Endothelial cell of umbilical vein (primary cell): ENCODE measurements at regions not wholly inside any gene's neighbourhood (a gene's known extent, or its start where the extent isn't known, plus 50 kb on each side); places are given as distances from the start of the nearest gene placed in this dataset.
A peak's percentile ranks its signal among the peaks of the same experiment; 100 is the strongest.

ENCODE experiments used
- BruUV-seq: library from RNA; stranded (reverse); fragments of 400-500 nt; replicated peaks from 2 replicates; lab custom pipeline; 2021; lab: Mats Ljungman, UMichigan
- CTCF ChIA-PET: fragments of 300-600, 350-600 bp; sonication (Branson Sonifier 250); formaldehyde crosslinking; loops from one replicate; lab custom pipeline; 2021; ENCODE audit warnings: antibody characterized with exemption, inconsistent platforms; lab: Charles Lee
- POLR2A ChIA-PET: fragments of 300-600, 350-600 bp; sonication (Branson Sonifier 250); formaldehyde crosslinking; loops from one replicate; lab custom pipeline; 2021; ENCODE audit warnings: antibody characterized with exemption, inconsistent platforms; lab: Charles Lee
- DNase-seq: peaks from one replicate; pipeline ENCODE4 v3.0.0-alpha.2; 2011; ENCODE audit warnings: low read depth, low spot score
- FAIRE-seq: peaks from 2 replicates; lab custom pipeline; 2011; peaks lifted over from hg19 to GRCh38; lab: Jason Lieb, UNC
- H2AFZ ChIP-seq: 2 replicates; pipeline ENCODE4 v1.6.0; 2012; ENCODE audit warnings: low read depth, low read length, control low read depth, inconsistent platforms
- H3K27ac ChIP-seq: 2 replicates; pipeline ENCODE4 v1.5.1; 2011; ENCODE audit warnings: low read depth, mild to moderate bottlenecking, control low read depth, low read length, moderate library complexity; ENCODE audit not compliant: insufficient read depth
- H3K27me3 ChIP-seq, 2 experiments: 2 replicates each; pipeline versions ENCODE4 v1.6.0 to v1.6.1; 2011; ENCODE audit warnings: low read length in 2 of 2, mixed read lengths in 1 of 2; ENCODE audit not compliant: control insufficient read depth in 2 of 2, insufficient read depth in 2 of 2
- H3K36me3 ChIP-seq, 2 experiments: 2 replicates in 1 of 2; 3 replicates in 1 of 2; pipeline ENCODE4 v1.5.1; 2011; ENCODE audit warnings: low read length in 2 of 2, mild to moderate bottlenecking in 1 of 2, moderate library complexity in 1 of 2; ENCODE audit not compliant: control insufficient read depth in 2 of 2, insufficient read depth in 2 of 2; ENCODE audit errors: extremely low read depth in 1 of 2
- H3K4me1 ChIP-seq: 3 replicates; pipeline ENCODE4 v1.5.1; 2011; ENCODE audit warnings: mild to moderate bottlenecking, low read length; ENCODE audit not compliant: control insufficient read depth, insufficient read depth; ENCODE audit errors: extremely low read depth
- H3K4me2 ChIP-seq: 2 replicates; pipeline ENCODE4 v1.6.1; 2011; ENCODE audit warnings: low read length, control low read depth, mixed read lengths; ENCODE audit not compliant: insufficient read depth
- H3K4me3 ChIP-seq, 3 experiments: fragments of 200-600 bp in 1 of 3; sonication (generic), shearing (Covaris generic) in 1 of 3; replicated peaks in 1 of 3; 2 replicates each; pipeline ENCODE4 v1.5.1; 2011 to 2016; ENCODE audit warnings: control low read depth in 3 of 3, low read length in 3 of 3, mild to moderate bottlenecking in 2 of 3, inconsistent platforms in 1 of 3, low read depth in 1 of 3, moderate library complexity in 1 of 3; ENCODE audit not compliant: insufficient read depth in 1 of 3
- H3K79me2 ChIP-seq: 2 replicates; pipeline ENCODE4 v1.6.0; 2012; ENCODE audit warnings: low read length, inconsistent platforms; ENCODE audit not compliant: control insufficient read depth, insufficient read depth
- H3K9ac ChIP-seq: replicated peaks from 2 replicates; pipeline ENCODE3; 2011; ENCODE audit warnings: low read length, control low read depth; ENCODE audit not compliant: insufficient read depth; ENCODE audit errors: extremely low read depth
- H3K9me1 ChIP-seq: replicated peaks from 3 replicates; pipeline ENCODE4 v1.6.0; 2011; ENCODE audit warnings: mild to moderate bottlenecking, low read length; ENCODE audit not compliant: control insufficient read depth, insufficient read depth; ENCODE audit errors: extremely low read depth
- H3K9me3 ChIP-seq: replicated peaks from 2 replicates; pipeline ENCODE4 v1.5.1; 2012; ENCODE audit warnings: low read length, inconsistent platforms; ENCODE audit not compliant: control insufficient read depth, insufficient read depth
- H4K20me1 ChIP-seq: replicated peaks from 2 replicates; pipeline ENCODE3; 2011; ENCODE audit warnings: mild to moderate bottlenecking, low read length; ENCODE audit not compliant: control insufficient read depth, insufficient read depth; ENCODE audit errors: extremely low read depth
- CTCF ChIP-seq, 2 donors: IDR thresholded peaks; 1 replicate in 1 of 2; 2 replicates in 1 of 2; pipeline ENCODE4 v1.5.1; 2011; ENCODE audit warnings: low read length in 2 of 2, mild to moderate bottlenecking in 2 of 2, moderate library complexity in 2 of 2, control low read depth in 1 of 2, inconsistent platforms in 1 of 2, low read depth in 1 of 2; ENCODE audit not compliant: insufficient read depth in 1 of 2; ENCODE audit errors: extremely low read depth in 1 of 2
- EZH2 ChIP-seq: IDR thresholded peaks from 2 replicates; pipeline ENCODE4 v1.6.1; 2012; ENCODE audit warnings: borderline replicate concordance, low read depth, mild to moderate bottlenecking, moderate library complexity, low read length, inconsistent platforms; ENCODE audit not compliant: severe bottlenecking
- FOS ChIP-seq: IDR thresholded peaks from 2 replicates; pipeline ENCODE4 v1.6.1; 2011; ENCODE audit warnings: mild to moderate bottlenecking, low read length, moderate library complexity, borderline replicate concordance; ENCODE audit not compliant: insufficient read depth
- GATA2 ChIP-seq: IDR thresholded peaks from 2 replicates; pipeline ENCODE4 v1.7.0; 2011; ENCODE audit warnings: low read depth, mild to moderate bottlenecking, moderate library complexity, mixed read lengths, low read length; ENCODE audit not compliant: insufficient read length, insufficient read depth
- JUN ChIP-seq: IDR thresholded peaks from 2 replicates; pipeline ENCODE4 v1.6.1; 2011; ENCODE audit warnings: borderline replicate concordance, low read depth; ENCODE audit not compliant: insufficient read length, insufficient read depth
- MAX ChIP-seq: IDR thresholded peaks from 2 replicates; pipeline ENCODE4 v1.6.1; 2011; ENCODE audit not compliant: insufficient read depth, insufficient read length
- MYC ChIP-seq: IDR thresholded peaks from one replicate; pipeline ENCODE4 v1.6.1; 2011; ENCODE audit warnings: mild to moderate bottlenecking, low read depth, low read length
- POLR2A ChIP-seq: IDR thresholded peaks from 2 replicates; pipeline ENCODE4 v1.6.1; 2012; ENCODE audit warnings: low read depth, mild to moderate bottlenecking, control low read depth, low read length
- POLR2AphosphoS5 ChIP-seq: IDR thresholded peaks from 2 replicates; pipeline ENCODE4 v1.6.1; 2012; ENCODE audit warnings: low read depth, mild to moderate bottlenecking, control low read depth, low read length, moderate library complexity; ENCODE audit not compliant: insufficient read depth
- dilution Hi-C: fragments of 300-500 bp; cut with MboI; formaldehyde crosslinking; loops from one replicate; pipeline ENCODE4 v1.15.0; 2019; ENCODE audit warnings: low sequenced_read_pairs; ENCODE audit not compliant: extremely low pct_ligation_motif_present
- intact Hi-C: fragments of 100-400 bp; cut with micrococcal nuclease; formaldehyde crosslinking; loops from one replicate; pipeline ENCODE4 v1.10.0; 2022

- TF ChIP-seq JUN: no peak
- TF ChIP-seq MAX: no peak
- TF ChIP-seq POLR2AphosphoS5: no peak
- Histone ChIP-seq H2AFZ (no peak overlapping the region), H3K4me2 (no peak overlapping the region), H4K20me1 (no peaks in the 10 kb centered on the region), H3K36me3 (no peaks in the 10 kb centered on the region), H3K27me3 (no peaks in the 10 kb centered on the region), H3K79me2 (no peaks in the 10 kb centered on the region), H3K9me3 (no peaks in the 10 kb centered on the region), H3K4me3 (no peak overlapping the region), H3K27ac (no peak overlapping the region), H3K4me1 (peaks cover 21% of the 10 kb centered on the region), H3K9me1 (no peaks in the 10 kb centered on the region), H3K9ac (no peak overlapping the region)
- no peak for FAIRE-seq
- no TSS peak for BruUV-seq
- DNase-seq: no peak
- ChIA-PET POLR2A (no interaction called here), CTCF (interaction anchor here (1.3 to 3.2 kb wide), 3 partner anchors 24 to 63 kb away, joined by 3 to 18 read pairs (median 3); no protein-coding TSS in a partner anchor)
- dilution Hi-C loops: no loop called here
- intact Hi-C loops: no loop called here
These were observed 104.1 kb upstream of the FAM20C start for GRCh38 chr7:88095-88926.

DNA sequence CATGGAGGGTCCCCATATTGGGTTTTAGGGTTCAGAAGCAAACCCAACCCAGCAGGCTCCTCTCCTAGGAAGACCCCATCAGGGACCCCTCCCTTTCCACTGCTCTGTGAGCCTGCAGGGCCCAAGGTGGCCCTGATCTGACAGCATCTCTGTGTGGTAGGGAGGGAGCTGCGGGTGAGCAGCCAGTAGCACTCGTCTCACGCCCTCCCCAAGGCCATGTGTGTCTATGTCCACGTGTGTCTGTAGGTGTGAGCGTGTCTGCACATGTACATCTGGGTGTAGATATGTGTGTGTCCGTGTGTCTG lies 103.5 kb upstream of the FAM20C start:
- Histone ChIP-seq H3K27ac (peak overlapping the region; percentile 0), H3K79me2 (no peaks in the 10 kb centered on the region), H4K20me1 (no peaks in the 10 kb centered on the region), H3K4me2 (no peak overlapping the region), H2AFZ (no peak overlapping the region), H3K4me1 (peaks cover 21% of the 10 kb centered on the region), H3K9me1 (no peaks in the 10 kb centered on the region), H3K9ac (no peak overlapping the region), H3K9me3 (no peaks in the 10 kb centered on the region), H3K4me3 (no peak overlapping the region), H3K27me3 (no peaks in the 10 kb centered on the region), H3K36me3 (no peaks in the 10 kb centered on the region)
- ChIA-PET POLR2A (no interaction called here), CTCF (interaction anchor here (1.6 to 1.9 kb wide), 2 partner anchors 25 to 63 kb away, joined by 3 to 7 read pairs; no protein-coding TSS in a partner anchor)
- intact Hi-C loops: loop anchor here (1.0 kb wide), 1 partner anchor 12 kb away; no protein-coding TSS in a partner anchor
- FAIRE-seq (no peak), DNase-seq (no peak)
- dilution Hi-C loops: no loop called here
- TF ChIP-seq FOS (no peak), MAX (no peak), JUN (no peak), CTCF (IDR thresholded peaks at IDR 0.05; ENCODE audit: extremely low read depth in 1 of 2, insufficient read depth in 1 of 2, low read depth in 1 of 2, low read length in 2 of 2) (no peak), GATA2 (no peak), MYC (no peak), POLR2A (no peak), POLR2AphosphoS5 (no peak), EZH2 (no peak)
- no TSS peak for BruUV-seq
